ENCODE measurements at regions not wholly inside any gene's neighbourhood (a gene's known extent, or its start where the extent isn't known, plus 50 kb on each side); places are given as distances from the start of the nearest gene placed in this dataset.
"Not testable (repeated sequence)": the region's sequence is repeated elsewhere in the genome, so short reads cannot be mapped to it uniquely, and the experiment has no call there.

- DNase-seq (ENCODE audit: low read depth): no peak
Measured at GRCh38 chr3:182397164-182397563, 396.1 kb upstream of the ATP11B start.

GRCh38 chr3:182399978-182400737 is 393.1 kb upstream of the ATP11B start:
- no peak for DNase-seq (ENCODE audit: low read depth)

GRCh38 chr3:182400838-182401237 is 392.5 kb upstream of the ATP11B start:
- no peak for DNase-seq (ENCODE audit: low read depth)

GRCh38 chr3:182404031-182404430 is 389.3 kb upstream of the ATP11B start:
- DNase-seq (ENCODE audit: low read depth): no peak

- DNase-seq (ENCODE audit: low read depth): no peak
Measured at GRCh38 chr3:182405759-182406158, 387.5 kb upstream of the ATP11B start.

- DNase-seq (ENCODE audit: low read depth): no peak
Measured at GRCh38 chr3:182406786-182407185, 386.5 kb upstream of the ATP11B start.

GRCh38 chr3:182410051-182410450 is 383.3 kb upstream of the ATP11B start:
- no peak for DNase-seq (ENCODE audit: low read depth)

GRCh38 chr3:182412066-182412465 is 381.2 kb upstream of the ATP11B start:
- no peak for DNase-seq (ENCODE audit: low read depth)

- DNase-seq (ENCODE audit: low read depth): no peak
Measured at GRCh38 chr3:182413061-182413460, 380.2 kb upstream of the ATP11B start.

GRCh38 chr3:182413682-182414081 is 379.6 kb upstream of the ATP11B start:
- no peak for DNase-seq (ENCODE audit: low read depth)

- no peak for DNase-seq (ENCODE audit: low read depth)
Measured at GRCh38 chr3:182414586-182414985, 378.7 kb upstream of the ATP11B start.

- DNase-seq (ENCODE audit: low read depth): no peak
Measured at GRCh38 chr3:182420741-182421140, 372.6 kb upstream of the ATP11B start.

- DNase-seq (ENCODE audit: low read depth): no peak
Measured at GRCh38 chr3:182424006-182424405, 369.3 kb upstream of the ATP11B start.

- not testable (repeated sequence) for DNase-seq (ENCODE audit: low read depth)
Measured at GRCh38 chr3:182425926-182426718, 367.2 kb upstream of the ATP11B start.

GRCh38 chr3:182431972-182432371 is 361.3 kb upstream of the ATP11B start:
- DNase-seq (ENCODE audit: low read depth): not testable (repeated sequence)

GRCh38 chr3:182435860-182436259 is 357.4 kb upstream of the ATP11B start:
- no peak for DNase-seq (ENCODE audit: low read depth)

GRCh38 chr3:182436547-182436946 is 356.8 kb upstream of the ATP11B start:
- no peak for DNase-seq (ENCODE audit: low read depth)

GRCh38 chr3:182438398-182438797 is 354.9 kb upstream of the ATP11B start:
- no peak for DNase-seq (ENCODE audit: low read depth)

GRCh38 chr3:182440101-182440500 is 353.2 kb upstream of the ATP11B start:
- DNase-seq (ENCODE audit: low read depth): no peak

GRCh38 chr3:182445576-182445975 is 347.7 kb upstream of the ATP11B start:
- no peak for DNase-seq (ENCODE audit: low read depth)

- DNase-seq (ENCODE audit: low read depth): no peak
Measured at GRCh38 chr3:182450942-182451787, 342.1 kb upstream of the ATP11B start.

- DNase-seq (ENCODE audit: low read depth): no peak
Measured at GRCh38 chr3:182451871-182452270, 341.4 kb upstream of the ATP11B start.
